SH-SY5Y (cell line): ENCODE measurements at regions not wholly inside any gene's neighbourhood (a gene's known extent, or its start where the extent isn't known, plus 50 kb on each side); places are given as distances from the start of the nearest gene placed in this dataset.

Source experiments
- GATA2 ChIP-seq: IDR thresholded peaks from 2 replicates; pipeline ENCODE4 v1.6.1; 2011; ENCODE audit warnings: mild to moderate bottlenecking, low read depth, low read length
- GATA3 ChIP-seq: IDR thresholded peaks from 2 replicates; pipeline ENCODE4 v1.6.1; 2011; ENCODE audit warnings: low read depth, mild to moderate bottlenecking, low read length, moderate library complexity

GRCh38 chr7:35420656-35421055 is 166.8 kb upstream of the TBX20 start:
- TF ChIP-seq GATA2, result no peak
- no peak for TF ChIP-seq GATA3

DNA sequence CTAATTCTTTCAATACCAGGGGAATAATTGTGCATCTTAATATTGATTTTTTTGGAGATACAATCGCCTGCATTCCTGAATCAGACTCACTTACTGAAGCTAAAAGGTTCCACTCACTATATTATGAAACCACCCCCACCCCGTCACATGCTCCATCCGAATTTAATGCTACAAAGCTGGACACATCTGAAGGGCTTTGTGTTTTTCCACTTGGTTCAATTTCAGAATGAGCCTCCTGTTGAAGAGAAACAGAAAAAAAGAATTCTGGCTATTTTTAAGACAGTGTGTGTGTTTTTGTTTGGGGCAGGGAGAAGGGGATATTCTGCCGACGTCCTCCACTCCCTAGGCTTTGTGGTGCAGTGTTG is 165.5 kb upstream of the TBX20 start:
- TF ChIP-seq GATA2 (no peak), GATA3 (no peak)

- TF ChIP-seq GATA3 (no peak), GATA2 (no peak)
Measured at GRCh38 chr7:35418716-35419390, 165.0 kb upstream of the TBX20 start.

GRCh38 chr7:35416568-35416967 is 162.7 kb upstream of the TBX20 start:
- no peak for TF ChIP-seq GATA2
- TF ChIP-seq GATA3, result no peak

DNA sequence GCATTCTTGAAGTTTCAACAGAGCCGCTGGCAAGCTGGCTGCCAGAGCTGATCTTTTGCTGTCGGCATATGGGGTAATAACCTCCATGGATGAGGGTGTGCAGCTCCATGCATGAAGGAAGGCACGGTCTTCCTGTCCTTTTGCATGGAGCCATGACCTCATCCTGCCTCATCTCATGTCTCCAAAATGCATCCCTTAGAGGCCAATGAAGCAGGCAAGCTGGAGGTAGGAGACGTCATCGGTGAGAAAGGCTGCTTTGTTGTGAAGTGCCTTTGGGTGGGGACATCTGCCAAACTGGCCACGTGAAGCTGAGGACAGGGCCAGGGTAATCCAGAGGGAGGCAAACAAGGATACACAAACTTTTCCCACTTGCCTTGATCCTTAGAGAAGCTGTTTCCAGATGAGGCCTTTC is 161.5 kb upstream of the TBX20 start:
- no peak for TF ChIP-seq GATA3
- TF ChIP-seq GATA2, result no peak

- TF ChIP-seq GATA2 (no peak), GATA3 (no peak)
Measured at GRCh38 chr7:35411331-35411730, 157.4 kb upstream of the TBX20 start.

DNA sequence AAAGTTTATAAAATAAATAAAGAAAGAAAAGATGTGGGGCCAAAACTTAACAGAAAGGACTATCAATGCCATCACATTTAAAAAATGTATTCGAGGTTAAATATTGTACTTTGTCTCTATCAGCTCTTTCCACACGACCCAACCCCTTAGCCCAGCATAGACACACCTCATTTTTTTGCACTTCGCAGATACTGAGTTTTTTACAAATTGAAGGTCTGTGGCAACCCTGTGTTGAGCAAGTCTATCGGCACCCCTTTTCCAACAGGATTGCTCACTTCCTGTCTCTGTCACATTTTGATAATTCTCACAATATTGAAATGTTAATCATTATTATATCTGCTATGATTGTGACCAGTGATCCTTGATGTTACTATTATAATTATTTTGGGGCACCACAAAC is 151.6 kb upstream of the TBX20 start:
- no peak for TF ChIP-seq GATA3
- no peak for TF ChIP-seq GATA2

DNA sequence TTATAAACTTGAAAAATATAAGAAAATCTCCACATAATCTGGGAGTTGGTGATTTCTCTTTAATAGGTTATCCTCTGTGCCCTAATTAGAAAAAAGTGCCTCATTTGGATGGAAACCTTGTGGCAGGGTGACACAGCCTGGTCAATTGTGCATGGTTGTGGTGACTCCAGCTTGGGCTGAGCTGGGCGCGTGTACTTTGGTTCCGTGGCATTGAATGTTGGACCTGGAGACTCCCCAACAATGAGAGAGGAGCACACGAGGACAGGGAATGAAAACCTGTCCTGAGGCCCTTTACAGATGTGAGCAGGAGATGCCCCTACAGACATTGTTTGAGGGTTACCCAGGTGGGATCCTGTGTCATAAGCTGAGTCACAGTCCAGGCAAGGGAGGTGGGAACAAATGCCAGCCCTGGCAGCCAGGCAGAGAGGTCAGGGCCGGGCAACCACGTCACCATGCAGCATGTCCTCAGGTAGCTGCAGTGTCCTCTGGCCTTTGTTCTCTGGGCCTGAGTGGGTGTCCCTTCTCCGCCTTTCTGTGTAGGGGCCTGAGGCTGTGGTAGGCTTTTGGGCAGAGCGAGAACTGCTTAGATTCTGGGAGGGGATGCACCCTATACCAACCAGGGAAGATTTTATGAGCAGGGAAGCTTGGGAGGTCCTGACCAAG is 147.4 kb upstream of the TBX20 start:
- TF ChIP-seq GATA3, result no peak

GRCh38 chr7:35399840-35400239 is 145.9 kb upstream of the TBX20 start:
- TF ChIP-seq GATA2 (no peak), GATA3 (no peak)

DNA sequence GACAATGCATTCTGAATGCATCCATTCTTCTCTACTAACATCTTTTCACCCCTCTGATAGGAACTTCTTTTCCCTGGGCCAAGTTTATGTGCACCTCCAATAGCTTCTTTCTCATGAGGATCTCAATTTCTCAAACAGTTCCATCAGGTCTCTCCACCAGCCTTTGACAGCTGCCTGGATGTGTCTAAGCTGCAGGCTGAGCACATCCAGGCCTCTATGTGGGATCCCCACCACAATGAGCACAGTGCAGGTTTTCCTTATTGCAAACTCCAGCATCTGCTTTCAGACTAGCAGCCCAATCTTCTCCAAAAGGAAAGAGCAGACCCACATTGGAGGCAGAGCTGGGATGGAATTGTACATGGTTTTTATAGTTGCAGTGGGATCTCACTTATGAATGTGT is 145.3 kb upstream of the TBX20 start:
- TF ChIP-seq GATA2 (no peak), GATA3 (no peak)

DNA sequence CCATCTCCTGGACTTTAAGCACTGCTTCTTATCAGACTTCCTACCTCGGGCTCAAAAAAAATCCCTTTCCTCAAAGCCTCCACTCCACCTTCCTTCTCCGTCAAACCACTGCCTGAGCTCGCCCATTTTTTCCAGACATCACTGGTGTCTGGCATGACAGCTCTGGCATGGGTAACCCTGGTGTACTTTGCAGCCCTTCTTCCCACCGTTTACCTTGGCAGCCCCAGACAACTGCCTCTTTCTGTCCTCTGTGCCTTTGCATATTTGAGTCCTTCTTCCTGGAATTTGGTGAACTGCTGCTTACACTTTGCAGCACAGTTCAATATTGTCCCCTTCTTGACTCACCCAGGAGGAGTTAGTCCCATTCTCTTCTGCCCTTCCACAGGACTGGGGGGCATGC is 144.6 kb upstream of the TBX20 start:
- TF ChIP-seq GATA2, result no peak
- TF ChIP-seq GATA3, result no peak

DNA sequence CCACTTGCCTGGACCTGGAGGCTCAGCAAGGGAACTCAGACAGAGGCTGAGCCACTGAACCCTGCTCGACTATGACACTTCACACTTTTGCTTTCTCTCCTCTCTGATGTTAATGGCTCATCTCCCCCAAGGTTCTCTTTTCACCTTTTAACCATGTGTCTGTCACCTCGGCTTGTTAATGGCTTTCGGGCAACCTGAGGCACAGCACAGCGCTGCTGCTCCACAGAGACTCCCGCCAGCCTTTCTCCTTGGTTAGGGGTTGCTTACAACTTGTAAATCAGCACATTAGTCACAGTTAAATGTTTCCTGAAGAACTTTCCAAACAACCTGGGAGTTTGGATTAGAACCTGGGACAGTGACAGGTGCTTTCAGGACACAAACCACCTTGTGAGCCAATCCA is 136.2 kb upstream of the TBX20 start:
- TF ChIP-seq GATA3 (no peak), GATA2 (no peak)

DNA sequence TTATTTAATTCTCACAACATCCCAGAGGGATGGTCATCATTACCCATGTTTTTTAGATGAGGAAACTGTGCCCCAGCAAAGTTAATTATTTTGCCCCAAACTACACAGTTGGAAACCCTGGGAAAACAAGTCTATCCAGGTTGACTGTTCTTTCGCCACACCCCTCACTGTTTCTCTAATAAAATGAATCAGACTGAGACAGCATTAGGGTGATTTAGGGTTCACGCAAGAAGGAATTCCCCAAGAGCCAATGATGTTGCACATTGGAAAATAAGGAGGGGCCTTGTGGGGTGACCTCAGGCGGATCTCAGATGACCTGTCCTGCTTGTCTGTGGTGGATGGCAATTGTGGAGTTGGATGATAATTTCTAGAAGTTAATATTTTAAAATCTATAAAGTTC is 135.7 kb upstream of the TBX20 start:
- no peak for TF ChIP-seq GATA2
- TF ChIP-seq GATA3, result no peak

DNA sequence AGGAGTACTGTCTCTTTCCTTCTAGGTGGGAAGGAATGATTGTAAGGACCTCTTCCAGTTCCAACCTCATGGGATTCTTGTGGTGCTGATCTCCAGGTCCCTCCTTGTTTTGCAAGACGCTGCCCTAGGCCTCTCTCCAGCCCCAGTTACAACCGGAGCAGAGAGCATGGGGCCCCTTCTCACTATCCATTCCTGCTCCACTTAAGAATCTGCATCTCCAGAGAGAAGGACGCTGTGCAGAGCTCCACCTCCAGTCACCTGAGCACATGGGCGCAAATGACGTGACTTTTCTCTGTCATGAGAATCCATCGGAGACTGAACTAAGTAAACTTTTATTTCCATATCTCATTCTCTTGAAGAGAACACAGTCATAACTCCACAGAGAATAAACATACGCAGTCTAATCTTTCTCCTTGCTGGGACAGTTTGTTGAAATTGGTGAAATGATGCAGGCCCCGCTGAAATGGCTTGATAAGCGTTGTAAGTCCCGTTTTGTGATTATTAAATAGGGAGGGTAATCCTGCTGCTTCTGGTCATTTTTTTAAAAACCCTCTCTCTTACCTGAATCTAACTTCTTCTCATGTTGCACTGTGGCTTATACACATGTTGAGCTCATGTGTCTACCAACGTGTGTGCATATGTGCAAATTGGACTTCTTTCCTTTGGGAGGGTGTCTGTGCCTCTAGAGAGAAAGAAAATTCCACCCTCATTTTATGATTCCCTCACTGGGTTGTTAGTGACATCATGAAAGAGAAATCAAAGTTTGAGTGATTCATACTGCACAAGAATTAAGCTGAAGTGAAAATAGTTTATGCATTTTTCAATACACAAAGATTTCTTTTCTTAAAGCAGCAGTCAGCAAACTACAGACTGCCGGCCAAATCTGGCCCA is 133.2 kb upstream of the TBX20 start:
- no peak for TF ChIP-seq GATA2
- TF ChIP-seq GATA3, result no peak
